T47D (cell line): ENCODE measurements at regions not wholly inside any gene's neighbourhood (a gene's known extent, or its start where the extent isn't known, plus 50 kb on each side); places are given as distances from the start of the nearest gene placed in this dataset.
"Not testable (repeated sequence)": the region's sequence is repeated elsewhere in the genome, so short reads cannot be mapped to it uniquely, and the experiment has no call there.

ENCODE experiments used
- DNase-seq, 2 experiments: peaks; one replicate each; pipeline versions ENCODE4 v3.0.0 to v3.0.0-alpha.2; 2011 to 2012; ENCODE audit warnings: low read depth in 1 of 2, low spot score in 1 of 2
- JUND ChIP-seq: IDR thresholded peaks from 2 replicates; pipeline ENCODE4 v1.6.1; 2012; ENCODE audit warnings: low read depth
- in situ Hi-C: cut with HindIII; loops from 2 replicates; pipeline ENCODE4 v1.10.0; 2016; ENCODE audit warnings: low sequenced_read_pairs, low pct_unique_long_range_greater_than_20kb

- in situ Hi-C loops, result no loop called here
- no peak for TF ChIP-seq JUND
- no peak for DNase-seq
Observed at GRCh38 chr1:221527886-221528624, 213.8 kb downstream of the DUSP10 start.

GRCh38 chr1:221530159-221530558 lies 211.7 kb downstream of the DUSP10 start:
- in situ Hi-C loops, DNase-seq: not testable (repeated sequence)

- no peak for TF ChIP-seq JUND
- in situ Hi-C loops, result no loop called here
- no peak for DNase-seq
Observed at GRCh38 chr1:221530791-221531190, 211.1 kb downstream of the DUSP10 start.

- DNase-seq, result no peak
- no peak for TF ChIP-seq JUND
- in situ Hi-C loops, result no loop called here
Observed at GRCh38 chr1:221532071-221532773, 209.7 kb downstream of the DUSP10 start.

- no peak for TF ChIP-seq JUND
- in situ Hi-C loops, result no loop called here
- DNase-seq, result no peak
Observed at GRCh38 chr1:221541296-221541695, 200.6 kb downstream of the DUSP10 start.

- TF ChIP-seq JUND, result no peak
- peak; percentile 20 to 57 for DNase-seq
- in situ Hi-C loops, result no loop called here
Observed at GRCh38 chr1:221543529-221544120, 198.3 kb downstream of the DUSP10 start.

- no peak for DNase-seq
- in situ Hi-C loops, result no loop called here
- no peak for TF ChIP-seq JUND
Observed at GRCh38 chr1:221548942-221549341, 192.9 kb downstream of the DUSP10 start.

- TF ChIP-seq JUND, result no peak
- DNase-seq, result no peak
- in situ Hi-C loops, result no loop called here
Observed at GRCh38 chr1:221549815-221550214, 192.1 kb downstream of the DUSP10 start.

- in situ Hi-C loops, DNase-seq: not testable (repeated sequence)
Observed at GRCh38 chr1:221552792-221553191, 189.1 kb downstream of the DUSP10 start.

- TF ChIP-seq JUND, result no peak
- no peak for DNase-seq
- in situ Hi-C loops, result no loop called here
Observed at GRCh38 chr1:221555689-221556433, 186.0 kb downstream of the DUSP10 start.

GRCh38 chr1:221556435-221556834 lies 185.5 kb downstream of the DUSP10 start:
- in situ Hi-C loops, result no loop called here

GRCh38 chr1:221557013-221557412 lies 184.9 kb downstream of the DUSP10 start:
- no peak for DNase-seq
- no peak for TF ChIP-seq JUND
- in situ Hi-C loops, result no loop called here

More at GRCh38 chr1:221556435-221556834, 185.5 kb downstream of the DUSP10 start:
- TF ChIP-seq JUND, result no peak
- DNase-seq, result no peak
